GM18909 (cell line): ENCODE measurements at regions not wholly inside any gene's neighbourhood (a gene's known extent, or its start where the extent isn't known, plus 50 kb on each side); places are given as distances from the start of the nearest gene placed in this dataset.
A peak's percentile ranks its signal among the peaks of the same experiment; 100 is the strongest.
"Not testable (repeated sequence)": the region's sequence is repeated elsewhere in the genome, so short reads cannot be mapped to it uniquely, and the experiment has no call there.

ENCODE experiments used
- ATAC-seq: cut with Tn5 transposase; IDR thresholded peaks from one replicate; pipeline ENCODE4 v1.9.1; 2021; ENCODE audit warnings: mild to moderate bottlenecking; ENCODE audit not compliant: unreplicated experiment, poor library complexity

DNA sequence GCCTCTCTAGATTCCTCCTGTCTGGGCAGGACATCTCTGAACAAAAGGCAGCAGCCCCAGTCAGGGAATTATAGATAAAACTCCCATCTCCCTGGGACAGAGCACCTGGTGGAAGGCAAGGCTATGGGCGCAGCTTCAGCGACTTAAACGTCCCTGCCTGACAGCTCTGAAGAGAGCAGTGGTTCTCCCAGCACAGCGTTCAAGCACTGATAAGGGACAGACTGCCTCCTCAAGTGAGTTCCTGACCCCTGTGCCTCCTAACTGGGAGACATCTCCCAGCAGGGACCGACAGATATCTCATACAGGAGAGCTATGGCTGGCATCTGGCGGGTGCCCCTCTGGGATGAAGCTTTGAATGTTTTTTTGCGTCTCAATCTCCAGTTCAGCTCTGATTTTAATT is 262.2 kb downstream of the PARM1 start:
- ATAC-seq, result no peak

DNA sequence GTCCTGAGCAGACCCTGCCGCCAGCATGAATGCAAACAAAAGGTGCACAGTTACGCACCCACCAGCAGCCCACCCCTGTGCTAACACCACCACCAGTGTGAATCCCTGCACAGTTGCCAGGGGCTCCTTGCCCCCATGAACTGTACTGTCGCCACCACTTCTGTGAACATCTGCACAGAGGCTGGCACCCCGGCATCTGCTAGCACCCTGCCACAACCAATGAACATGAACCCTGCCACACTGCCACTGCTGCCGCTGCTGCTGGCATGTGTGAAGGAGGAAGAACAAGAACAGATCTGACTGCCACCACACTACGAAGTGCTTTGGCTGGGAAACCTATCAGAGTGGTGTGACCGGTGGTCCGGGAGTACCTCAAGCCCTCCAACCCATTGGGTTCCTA is 261.3 kb downstream of the PARM1 start:
- ATAC-seq, result no peak

DNA sequence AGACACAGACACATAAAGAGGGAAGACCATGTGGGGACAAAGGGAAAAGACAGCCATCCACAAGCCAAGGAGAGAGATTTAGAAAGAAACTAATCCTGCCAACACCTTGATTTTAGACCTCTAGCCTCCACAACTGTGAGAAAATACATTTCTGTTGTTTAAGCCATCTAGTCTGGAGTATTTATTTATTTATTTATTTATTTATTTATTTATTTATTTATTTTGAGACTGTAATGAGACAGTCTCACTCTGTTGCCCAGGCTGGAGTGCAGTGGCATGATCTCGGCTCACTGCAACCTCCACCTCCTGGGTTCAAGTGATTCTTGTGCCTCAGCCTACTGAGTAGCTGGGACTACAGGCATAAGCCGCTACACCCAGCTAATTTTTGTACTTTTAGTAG is 259.3 kb downstream of the PARM1 start:
- not testable (repeated sequence) for ATAC-seq

DNA sequence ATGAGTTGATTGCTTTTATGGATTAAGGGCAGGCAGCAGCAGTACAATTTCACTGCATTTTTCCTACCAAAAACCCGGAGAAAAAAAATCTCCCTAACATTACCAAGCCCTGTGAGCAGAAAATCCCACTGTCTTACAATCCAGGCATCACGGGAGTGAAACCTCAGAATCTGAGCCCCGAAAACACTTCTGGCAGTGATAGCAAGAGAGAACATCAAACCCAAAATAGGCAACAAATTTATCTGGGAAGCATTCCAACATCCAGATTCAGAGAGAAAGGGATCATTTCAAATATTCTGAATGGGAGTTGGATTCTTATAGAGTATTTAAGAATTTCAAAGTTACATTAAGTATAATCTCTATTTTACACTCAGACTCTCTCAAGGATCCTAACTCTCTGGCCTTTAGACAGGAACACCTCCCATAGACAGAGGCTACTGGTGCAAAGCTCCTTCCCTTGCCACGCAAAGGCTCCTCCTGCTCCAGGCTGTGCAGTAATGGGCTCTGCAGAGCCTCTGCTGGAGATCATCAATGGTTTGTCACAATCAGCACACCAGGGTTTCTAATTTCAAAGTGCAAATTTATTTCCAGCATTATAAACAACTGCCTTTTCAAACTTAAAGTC is 256.9 kb downstream of the PARM1 start:
- no peak for ATAC-seq

DNA sequence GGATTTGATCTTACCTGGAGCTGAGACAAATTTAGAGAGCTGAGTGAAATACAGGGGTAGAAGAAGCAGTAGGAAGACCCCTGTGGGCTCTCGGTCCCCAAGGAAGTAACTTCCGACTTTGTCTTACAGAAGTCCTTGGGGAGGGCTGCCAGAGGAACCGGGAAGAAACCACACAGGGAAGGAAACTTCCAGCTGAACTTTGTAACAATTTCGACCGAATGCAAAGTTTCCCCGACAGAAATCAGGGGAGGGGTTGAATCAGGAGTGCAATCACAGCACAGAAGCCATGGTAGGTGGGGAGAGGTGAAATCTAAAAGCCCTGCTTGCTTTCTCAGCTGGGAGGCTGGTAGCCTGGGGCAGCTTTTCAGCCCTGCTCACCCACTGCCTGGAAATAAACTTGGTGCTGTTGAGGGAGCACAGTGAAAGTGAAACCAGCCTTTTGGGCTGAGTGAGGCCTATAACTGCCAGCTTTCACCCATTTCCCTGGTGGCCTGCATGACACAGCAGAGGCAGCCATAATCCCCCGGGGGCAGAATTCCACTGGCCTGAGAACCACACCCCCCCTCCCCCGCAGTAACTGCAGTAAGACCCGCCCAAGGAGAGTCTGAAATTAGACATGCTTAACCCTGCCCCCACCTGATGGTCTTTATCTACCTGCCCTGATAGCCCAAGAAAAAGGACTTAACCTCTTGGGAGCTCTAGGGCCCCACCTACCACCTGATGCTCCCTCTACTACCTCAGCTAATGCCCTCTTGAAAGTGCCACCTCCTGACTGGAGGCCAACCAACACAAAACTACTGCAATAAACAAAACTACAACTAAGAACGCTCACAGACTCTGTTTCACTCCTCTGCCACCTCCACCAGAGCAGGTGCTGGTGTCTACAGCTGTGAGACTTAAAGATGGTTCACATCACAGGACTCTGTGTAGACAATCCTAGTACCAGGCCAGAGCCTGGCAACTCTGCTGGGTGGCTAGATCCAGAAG is 248.2 kb downstream of the PARM1 start:
- peak; percentile 94 for ATAC-seq

DNA sequence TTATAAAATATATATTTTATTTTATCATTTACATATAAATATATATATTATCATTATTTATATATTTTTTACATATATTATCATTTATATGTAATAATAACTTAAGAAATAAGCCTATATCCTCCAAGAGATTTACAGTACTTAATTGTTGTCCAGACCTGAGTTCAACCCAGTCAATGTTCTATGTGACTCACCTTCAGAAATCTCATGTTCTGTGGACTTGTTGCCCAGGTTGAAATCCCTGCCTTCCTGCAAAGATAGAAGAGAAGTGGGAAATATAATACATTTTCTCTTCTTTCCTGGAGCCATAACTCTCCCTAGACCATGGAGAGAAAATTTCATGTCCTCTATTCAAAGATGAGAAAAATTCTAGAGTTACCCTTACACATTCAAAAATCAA is 247.3 kb downstream of the PARM1 start:
- ATAC-seq, result no peak

DNA sequence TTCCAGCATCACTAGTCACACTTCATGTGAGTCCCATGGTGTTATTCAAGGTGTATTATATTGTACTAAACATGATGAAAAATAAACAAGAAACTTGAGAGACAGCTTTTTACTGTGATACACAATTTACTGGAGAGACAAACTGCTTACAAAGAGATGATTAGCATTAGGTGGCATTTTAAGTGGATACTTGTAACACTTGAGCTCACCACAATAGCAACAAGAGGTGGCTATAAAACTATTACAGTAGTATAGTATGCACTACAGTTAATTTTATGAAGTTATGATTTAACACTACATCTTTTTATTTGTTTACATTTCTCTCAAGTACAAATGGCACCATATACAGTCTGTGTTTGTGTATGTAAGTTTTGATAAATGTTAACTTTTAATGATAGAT is 246.6 kb downstream of the PARM1 start:
- ATAC-seq, result no peak

DNA sequence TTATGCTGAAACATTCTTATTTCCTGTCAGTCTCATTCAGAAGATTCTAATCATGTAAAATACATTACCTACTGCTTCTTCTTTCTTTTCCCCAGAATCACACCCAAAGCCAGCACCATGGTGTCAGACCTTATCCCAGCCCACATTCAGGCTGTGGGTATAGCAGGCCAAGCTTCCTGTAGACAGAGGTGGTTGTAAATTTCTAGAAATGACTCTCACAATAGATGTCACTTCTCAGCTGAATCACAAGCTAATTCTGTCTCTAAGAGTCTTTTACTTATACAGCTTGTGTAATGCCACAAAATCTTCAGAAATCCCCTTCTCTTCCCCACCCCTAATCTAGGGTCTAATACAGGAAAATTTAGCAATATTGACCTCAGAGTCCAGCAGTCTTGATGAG is 239.6 kb downstream of the PARM1 start:
- ATAC-seq, result peak; percentile 98

DNA sequence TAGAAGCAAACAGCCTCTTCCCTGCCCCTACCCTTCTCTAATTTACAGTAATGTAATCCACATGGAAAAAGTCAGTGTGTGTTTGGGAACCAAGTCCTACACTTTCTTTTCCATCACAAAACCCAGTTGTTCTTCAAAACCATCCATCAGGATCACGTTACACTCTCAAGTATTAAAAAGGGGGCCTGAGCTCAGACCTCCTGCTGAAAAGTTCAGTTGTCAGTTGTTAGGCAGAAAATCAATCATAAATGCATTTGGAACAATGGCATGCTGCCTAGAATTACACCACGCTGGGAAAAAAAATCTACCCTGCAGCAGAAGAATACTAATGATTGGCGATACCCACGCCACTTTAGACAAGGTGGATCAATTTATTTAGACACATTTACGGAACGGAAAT is 236.5 kb downstream of the PARM1 start:
- ATAC-seq, result no peak

DNA sequence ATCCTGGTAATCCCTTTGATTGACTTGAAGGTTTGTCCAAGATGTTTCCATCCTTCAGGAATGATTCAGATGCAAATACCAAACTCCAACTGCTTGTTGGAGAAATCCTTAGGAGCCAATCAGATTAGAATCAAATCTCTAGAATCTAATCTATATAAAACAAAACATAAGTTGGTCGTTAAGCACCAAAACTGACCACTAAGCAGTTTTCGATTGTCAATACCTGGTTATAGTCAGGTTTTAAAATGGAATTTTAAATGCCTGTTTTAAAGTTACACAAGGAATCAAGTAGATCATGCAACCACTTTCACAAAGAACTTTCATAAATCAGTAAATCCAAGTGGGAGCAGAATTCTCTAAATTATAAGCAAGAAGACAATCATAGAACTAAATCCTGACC is 236.1 kb downstream of the PARM1 start:
- no peak for ATAC-seq

DNA sequence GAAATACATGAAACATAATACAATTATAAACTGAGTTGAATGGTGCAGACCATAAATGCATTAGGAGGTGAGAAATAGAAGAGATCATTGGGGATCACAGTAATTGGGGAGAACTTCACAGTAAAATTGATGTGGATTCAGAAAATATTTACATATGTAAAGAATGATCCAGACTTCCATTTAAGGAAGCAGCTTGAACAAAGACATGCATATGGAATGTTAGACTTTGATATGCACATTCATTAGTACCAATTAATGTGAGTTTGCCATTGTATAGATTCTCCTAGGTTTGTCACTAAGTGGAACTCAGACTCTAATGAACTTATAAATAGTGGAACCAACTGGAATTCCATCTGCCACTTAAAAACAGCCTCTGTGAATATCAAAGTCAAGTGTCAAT is 235.6 kb downstream of the PARM1 start:
- no peak for ATAC-seq

DNA sequence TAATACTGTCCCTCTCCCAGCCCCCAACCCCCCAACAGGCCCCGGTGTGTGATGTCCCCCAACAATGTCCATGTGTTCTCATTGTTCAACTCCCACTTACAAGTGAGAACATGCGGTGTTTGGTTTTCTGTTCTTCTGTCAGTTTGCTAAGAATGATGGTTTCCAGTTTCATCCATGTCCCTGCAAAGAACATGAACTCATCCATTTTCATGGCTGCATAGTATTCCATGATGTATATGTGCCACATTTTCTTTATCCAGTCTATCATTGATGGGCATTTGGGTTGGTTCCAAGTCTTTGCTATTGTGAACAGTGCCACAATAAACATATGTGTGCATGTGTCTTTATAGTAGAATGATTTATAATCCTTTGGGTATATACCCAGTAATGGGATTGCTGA is 232.2 kb downstream of the PARM1 start:
- not testable (repeated sequence) for ATAC-seq

DNA sequence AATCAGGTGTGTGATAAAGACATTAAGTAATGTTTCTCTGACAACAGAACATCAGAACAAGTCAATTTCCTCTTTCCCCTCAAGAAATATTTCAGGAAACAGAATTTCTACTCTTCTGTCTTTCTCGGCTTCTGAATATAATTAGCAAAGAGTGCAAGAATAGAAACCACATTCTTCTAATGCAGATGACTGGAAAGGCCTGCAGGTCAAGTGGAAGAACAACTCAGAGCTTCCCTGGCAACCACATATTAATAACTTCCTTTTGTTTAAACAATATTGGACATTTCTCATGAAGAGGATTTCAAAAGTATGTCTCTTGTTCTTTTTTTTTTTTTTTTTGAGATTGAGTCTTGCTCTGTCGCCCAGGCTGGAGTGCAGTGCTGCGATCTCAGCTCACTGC is 225.5 kb downstream of the PARM1 start:
- no peak for ATAC-seq

DNA sequence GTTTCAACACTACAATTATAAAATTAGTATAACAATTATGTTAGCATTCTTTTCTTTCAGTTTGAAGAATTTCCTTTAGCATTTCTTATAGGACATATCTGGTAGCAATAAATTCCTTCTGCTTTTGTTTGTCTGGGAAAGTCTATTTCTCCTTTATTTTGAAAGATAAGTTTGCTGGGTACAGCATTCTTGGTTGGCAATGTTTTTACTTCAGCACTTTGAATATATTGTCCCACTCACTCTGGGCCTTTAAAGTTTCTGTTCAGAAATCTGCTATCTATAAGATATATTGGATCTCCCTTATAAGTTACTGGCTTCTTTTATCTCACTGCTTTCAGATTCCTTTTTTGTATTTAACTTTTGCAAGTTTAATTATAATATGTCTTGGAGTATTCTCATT is 222.1 kb downstream of the PARM1 start:
- ATAC-seq, result no peak

DNA sequence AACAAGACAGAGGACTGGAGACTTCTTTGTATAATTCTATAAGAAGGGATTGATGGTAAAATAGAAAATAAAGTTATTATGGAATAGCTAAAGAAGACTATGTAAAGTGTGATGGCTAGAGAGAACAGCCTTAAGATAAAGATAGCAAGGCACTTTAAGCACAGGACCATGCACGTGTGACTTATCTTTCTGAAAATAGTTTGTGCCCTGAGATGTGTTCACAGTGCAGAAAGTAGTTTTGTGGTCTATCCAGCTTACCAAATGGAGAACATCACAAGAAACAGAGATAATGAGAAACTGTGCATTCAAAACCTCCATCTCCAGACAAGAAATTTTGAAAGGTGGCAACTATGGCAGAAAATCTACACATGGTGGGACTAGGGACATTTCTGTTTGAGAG is 213.3 kb downstream of the PARM1 start:
- no peak for ATAC-seq

DNA sequence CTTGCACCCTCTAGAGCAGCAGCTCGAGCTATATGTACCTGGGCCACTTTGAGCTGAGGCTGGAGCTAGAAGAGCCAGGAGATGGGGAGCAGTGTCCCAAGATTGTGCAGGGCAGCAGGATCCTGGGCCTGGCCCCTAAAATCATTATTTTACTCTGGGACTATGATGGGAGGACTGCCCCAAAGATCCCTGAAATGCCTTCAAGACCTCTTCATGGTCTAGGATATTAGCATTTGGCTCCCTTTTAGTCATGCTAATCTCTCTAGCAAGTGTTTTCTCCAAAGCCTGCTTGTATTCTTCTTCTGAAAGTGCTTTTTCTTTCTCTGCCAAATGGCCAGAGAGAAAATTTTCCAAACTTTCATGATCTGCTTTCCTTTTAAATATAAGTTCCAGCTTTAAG is 211.6 kb downstream of the PARM1 start:
- no peak for ATAC-seq

DNA sequence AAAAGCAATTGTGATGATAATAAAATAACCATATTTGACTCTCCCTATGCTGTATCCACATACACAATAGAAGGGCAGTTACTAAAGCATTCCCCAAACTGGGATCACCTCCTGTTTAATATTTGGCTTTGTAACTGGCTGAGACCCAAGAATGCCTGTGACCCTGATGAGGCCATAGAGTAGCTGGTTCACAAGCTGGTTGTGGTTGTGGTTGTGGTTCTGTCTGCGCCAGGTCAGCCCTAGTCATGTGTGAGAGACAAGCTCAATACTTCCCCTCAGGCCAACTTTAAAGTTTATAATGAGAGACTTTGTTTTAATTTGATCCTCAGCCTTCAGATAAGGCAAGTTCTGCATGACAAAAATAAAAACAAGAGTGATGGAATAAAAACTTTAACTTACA is 209.9 kb downstream of the PARM1 start:
- ATAC-seq, result no peak

DNA sequence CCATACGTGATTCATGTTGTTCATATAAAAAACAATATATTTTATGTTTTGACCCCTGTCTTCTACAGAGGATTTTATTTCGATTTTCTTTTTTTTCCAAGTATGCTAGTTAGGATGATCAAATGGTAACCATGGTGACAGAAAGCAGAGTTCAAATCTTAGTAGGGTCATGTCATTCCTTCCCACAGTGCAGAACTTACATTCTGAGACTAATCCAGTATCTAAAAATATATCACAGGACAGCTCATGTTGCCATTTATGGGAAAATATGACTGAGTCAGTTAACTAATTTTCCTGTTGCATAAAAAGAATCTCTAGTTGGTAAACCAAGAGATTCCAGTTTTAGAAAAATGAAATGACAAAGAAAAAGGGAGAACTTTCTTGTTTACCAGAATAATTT is 209.5 kb downstream of the PARM1 start:
- ATAC-seq, result no peak

DNA sequence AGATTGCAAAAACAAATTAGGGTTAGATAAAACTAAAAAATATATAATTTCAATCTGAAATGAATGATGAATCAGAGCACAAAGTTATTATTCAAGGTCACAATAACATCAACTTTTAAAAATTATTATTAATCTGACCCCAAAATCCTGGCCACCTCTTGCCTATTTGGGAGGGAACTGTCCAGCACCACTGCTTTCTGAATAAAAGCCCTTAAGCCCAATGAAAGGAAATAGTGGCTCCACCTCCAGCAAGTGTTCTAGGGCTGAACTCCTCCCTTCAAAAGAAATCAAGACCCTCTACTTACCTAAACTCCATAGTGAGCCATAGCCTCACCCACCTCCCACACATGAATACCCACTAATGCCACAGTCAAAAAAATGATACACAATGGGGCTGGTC is 208.2 kb downstream of the PARM1 start:
- ATAC-seq, result no peak

DNA sequence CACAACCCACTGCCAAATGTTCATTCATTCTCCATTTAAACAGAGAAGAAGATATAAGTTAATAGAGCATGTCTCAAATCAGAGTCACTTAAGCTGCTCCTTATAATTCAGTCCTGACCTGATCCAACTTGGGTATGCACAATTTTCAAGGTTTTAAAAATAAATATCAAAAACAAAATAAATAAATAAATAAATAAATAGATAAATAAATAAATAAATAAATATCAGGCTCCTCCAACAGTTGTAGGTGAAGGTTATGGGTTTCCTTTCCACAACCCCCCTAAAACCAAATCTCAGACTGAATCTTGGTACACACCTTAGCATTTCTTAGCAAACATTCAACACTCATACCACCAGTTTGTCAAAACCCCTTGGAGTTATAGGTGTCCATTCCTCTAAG is 204.4 kb downstream of the PARM1 start:
- ATAC-seq, result no peak

DNA sequence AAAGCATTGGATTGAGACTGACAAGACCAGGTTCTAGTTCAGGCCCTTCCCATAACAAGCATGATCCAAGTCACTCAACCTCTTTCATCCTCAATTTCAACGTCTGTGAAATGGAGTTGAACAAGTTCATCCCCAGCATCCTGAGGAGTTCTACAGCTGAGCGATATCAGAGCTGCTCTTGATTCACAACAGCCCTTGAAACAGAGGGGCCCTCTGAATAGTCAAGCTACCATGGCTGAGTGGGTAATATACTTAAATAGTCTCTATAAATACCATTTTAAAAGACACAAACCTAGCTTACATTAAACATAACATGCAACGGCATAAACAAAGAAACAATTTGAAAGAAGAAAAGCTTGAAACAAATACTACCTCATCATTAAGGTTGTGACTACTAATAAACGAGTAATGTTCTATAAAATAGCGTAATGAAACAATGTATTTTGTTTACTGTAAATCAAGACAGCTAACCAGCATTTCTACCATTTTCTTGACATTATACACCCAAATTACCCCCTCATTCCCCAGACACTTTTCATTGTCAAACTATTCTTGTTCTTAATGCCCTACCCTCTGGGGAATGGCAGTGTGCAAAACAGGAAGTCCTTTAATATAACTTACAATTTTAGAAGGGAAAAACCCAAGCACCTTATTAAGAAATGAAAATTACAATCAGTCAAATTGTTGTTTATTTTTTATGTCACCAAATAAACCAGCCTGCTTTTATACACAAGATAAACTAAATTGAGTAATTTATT is 202.3 kb downstream of the PARM1 start:
- ATAC-seq, result peak; percentile 80
